GM21526 (cell line): ENCODE measurements at regions not wholly inside any gene's neighbourhood (a gene's known extent, or its start where the extent isn't known, plus 50 kb on each side); places are given as distances from the start of the nearest gene placed in this dataset.
"Not testable (repeated sequence)": the region's sequence is repeated elsewhere in the genome, so short reads cannot be mapped to it uniquely, and the experiment has no call there.

Experiments used
- ATAC-seq: cut with Tn5 transposase; IDR thresholded peaks from one replicate; pipeline ENCODE4 v1.9.1; 2021; ENCODE audit warnings: moderate library complexity; ENCODE audit not compliant: unreplicated experiment, low FRiP score

DNA sequence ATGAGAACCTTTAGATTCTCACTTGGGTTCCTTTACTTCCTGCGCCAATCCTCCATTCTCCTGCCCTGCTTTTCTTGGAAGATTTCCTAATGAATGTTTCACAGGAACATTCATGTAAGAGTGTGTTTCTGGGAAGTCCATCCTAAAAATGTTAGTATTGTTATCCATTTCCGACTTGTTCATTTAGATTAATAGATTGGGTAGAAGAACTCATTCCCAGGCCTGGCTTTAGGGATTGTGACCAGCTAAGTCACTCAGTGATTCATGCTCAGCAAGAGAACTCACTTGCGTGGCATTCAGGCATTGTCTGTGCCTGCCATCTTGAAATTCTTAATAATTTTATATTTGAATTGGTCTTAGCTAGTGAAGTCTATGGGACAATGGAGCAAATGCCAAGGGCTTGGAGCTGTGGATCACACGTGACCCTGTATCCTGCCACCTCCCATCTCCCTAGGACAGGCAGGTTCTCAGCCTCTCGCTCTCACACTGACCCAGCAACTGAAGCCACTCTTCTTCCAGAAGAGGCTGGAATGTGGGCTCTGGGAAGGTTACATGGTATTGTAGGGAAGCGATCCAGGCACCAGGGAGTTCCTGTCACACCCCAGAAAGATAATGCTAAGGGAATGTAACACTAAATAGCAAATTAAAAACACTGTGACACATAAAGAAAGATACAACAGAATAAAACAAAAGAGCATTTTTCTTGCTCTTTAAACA, 562.1 kb downstream of the TMA16 start:
- no peak for ATAC-seq

DNA sequence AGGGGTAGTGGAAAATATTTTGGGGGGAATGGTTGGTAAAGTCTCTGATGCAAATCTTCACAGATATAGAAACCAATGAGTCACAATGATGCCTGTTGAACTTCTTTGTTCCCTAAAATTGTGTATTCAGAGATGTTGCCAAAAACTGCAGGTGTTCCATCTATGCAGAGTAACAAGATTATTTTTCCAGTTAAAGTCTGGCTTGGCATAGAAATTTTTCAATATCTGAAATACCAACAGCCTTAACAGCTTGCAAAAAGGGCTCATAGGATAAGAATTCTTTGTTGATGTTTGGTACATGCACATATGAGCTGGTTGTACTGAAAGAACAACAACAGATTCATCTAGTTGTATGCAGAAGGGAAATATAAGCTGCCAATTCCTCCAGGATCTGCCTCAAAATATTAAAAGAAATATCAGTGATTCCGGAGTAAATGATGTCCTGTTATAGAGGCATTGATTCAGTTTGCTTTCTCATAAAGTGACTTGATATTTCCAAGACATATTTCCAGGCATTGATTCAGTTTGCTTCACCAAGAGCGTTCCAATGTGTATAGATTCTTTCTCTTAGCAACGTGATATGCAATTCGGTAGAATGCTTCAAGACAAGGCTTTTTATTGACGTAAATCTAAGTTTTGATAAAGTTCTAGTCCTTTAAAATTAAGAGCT, 564.4 kb downstream of the TMA16 start:
- ATAC-seq = no peak

DNA sequence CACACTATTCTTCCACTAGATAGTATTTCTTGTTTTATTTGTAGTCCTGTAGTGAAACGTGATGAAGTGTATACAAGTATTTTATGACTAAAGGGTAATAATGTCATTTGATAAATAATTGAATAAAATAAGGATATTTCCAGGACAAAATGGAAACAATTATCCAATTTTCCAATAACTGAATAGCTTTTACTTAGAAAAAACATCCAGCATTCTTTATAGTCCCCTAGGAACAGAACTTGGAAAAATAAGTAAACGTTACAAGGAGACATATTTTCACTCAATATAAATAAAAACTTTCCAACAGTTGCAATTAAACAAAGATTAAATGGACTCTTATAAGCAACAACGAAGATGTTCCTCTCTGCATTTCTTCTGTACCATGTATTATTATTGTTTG, 566.0 kb downstream of the TMA16 start:
- no peak for ATAC-seq

DNA sequence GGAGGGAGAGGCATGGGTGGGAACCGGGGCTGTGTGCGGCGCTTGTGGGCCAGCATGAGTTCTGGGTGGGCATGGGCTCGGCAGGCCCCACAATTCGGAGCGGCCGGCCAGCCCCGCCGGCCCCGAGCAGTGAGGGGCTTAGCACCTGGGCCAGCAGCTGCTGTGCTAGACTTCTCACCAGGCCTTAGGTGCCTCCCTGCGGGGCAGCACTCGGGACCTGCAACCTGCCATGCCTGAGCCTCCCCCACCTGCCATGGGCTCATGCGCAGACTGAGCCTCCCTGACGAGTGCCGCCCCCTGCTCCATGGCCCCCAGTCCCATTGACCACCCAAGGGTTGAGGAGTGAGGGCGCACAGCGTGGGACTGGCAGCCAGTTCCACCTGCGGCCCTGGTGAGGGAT, 573.9 kb downstream of the TMA16 start:
- no peak for ATAC-seq

DNA sequence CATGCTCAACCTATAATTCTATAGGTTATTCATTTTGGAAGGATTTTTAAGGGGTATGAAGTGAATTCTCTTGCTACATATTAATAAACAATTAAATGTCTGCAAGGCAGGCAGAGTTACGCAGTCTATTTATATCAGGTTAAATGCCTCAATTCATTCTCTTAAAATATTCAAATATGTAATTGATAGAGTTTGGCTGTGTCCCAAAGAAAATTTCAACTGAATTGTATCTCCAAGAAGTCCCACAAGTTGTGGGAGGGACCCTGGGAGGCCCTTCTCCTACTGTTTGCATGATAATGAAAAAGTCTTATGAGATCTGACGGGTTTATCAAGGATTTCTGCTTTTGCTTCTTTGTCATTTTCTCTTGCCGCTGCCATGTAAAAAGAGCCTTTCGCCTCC, 576.1 kb downstream of the TMA16 start:
- no peak for ATAC-seq

DNA sequence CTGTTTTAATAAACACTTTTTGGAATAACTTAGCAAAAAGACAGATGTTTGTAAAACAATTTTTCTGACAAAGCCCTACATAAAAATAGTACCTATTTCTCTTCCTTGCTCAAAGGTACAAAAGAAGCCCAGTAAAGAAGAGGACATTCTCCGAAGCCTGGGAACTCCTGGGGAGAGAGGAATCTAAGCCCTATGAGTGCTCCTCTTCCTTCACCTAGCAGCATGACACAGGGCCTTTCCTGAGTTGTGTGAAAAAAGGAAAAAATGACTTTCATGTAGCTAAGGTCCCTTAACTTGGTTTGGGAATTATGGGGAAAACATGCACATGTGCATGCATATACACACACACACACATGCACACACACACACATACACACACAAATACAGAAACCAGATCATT, 586.9 kb downstream of the TMA16 start:
- no peak for ATAC-seq

DNA sequence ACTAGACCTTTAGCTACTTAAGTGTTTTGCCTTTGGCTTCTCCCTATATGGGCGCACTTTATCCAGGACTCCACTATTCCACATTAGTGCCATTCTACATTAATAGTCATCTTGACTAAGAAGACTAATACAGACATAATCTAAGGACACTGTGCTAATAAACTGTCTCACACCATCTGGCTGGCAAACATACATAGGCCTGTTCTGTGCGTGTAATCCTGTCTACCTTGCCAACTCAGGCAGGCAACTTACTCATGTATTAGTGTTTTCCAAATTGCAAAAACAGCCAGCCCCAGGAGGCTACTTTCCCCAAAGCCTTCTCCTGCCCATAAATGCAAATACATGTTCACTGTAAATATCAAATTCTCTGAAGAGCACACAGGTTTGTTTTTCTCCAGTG, 587.3 kb downstream of the TMA16 start:
- ATAC-seq = no peak

DNA sequence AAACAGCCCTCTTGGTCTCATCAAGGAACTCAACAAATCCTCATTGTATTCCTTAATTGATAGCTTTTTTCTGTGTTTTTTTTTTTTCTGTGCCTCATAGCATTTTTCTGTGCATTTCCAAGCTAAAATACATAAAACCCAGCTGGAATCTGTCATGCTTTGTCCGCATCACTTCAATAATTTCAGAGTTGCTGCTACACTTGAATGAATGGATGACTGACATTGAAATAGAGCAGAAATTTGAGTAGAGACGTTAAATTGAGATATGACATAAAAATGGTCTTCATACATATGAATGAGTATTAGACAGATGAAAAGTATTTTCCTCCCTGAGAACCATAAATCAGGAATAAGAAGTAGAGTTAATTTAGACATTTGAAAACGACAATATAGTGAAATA, 593.2 kb downstream of the TMA16 start:
- no peak for ATAC-seq

DNA sequence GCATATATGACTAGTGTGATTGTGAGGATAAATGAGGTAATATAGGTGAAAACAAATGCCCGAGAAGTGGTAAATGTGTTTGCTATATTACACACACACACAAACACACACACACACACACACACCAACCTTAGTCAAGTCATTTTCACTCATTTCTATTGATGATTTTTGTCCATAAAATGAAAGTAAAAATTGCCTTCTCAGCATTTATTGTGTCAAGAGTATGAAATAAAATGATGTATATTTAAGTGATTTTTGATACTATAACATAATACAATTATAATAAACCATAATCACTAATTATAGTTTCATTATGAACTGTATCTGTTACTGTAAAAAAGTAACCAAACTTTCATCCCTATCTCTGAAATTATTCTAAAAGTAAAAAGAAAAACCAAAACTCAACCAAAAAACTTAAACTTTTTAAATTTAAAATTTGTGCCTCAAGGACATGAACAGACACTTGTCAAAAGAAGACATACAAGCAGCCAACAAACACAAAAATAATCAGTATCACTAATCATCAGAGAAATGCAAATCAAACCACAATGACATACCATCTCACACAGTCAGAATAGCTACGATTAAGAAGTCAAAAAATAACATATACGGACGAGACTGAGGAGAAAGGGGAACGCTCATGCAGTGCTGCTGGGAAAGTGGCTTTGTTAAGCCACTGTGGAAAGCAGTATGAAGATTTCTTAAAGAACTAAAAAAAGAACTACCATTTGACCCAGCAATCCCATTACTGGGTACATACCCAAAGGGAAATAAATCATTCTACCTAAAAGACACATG, 601.0 kb downstream of the TMA16 start:
- ATAC-seq = no peak

DNA sequence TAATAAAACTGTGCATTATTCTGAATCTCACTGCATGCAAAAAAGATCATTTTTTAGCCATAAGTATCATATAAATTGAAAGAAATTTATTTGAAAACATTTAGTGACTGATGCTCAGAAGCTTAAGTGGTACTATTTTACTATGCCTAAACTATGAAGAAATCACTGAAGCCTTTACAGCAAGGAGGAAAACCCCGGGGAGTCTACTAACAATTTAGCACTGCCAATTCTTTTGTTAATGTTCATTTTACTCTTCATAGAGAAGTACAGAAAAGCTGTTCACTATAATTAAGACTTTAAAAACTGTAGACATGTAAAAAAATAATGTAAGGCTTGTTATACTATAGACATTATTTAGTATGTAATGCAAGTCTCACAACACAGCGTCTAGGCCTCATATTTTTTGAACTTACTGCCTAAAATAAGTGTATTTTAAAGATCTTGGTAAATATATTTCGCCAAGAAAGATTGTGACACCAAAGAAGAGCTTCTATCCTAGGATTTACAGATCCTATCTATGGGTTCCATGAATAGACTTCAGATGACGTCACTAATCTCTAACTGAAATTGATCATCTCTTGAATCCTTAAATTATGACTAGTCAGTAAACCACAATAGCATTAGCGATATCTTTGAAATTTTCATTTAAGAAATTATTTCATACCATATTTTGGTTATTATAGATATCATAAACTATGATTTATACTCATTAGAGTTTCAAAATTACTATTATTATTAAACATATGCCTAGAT, 602.5 kb downstream of the TMA16 start:
- no peak for ATAC-seq

DNA sequence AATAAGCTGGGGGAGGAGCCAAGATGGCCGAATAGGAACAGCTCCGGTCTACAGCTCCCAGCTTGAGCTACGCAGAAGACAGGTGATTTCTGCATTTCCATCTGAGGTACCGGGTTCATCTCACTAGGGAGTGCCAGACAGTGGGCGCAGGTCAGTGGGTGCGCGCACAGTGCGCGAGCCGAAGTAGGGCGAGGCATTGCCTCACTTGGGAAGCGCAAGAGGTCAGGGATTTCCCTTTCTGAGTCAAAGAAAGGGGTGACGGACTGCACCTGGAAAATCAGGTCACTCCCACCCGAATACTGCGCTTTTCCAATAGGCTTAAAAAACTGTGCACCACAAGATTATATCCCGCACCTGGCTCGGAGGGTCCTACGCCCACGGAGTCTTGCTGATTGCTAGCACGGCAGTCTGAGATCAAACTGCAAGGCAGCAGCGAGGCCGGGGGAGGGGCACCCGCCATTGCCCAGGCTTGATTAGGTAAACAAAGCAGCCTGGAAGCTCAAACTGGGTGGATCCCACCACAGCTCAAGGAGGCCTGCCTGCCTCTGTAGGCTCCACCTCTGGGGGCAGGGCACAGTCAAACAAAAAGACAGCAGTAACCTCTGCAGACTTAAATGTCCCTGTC, 606.4 kb downstream of the TMA16 start:
- not testable (repeated sequence) for ATAC-seq

DNA sequence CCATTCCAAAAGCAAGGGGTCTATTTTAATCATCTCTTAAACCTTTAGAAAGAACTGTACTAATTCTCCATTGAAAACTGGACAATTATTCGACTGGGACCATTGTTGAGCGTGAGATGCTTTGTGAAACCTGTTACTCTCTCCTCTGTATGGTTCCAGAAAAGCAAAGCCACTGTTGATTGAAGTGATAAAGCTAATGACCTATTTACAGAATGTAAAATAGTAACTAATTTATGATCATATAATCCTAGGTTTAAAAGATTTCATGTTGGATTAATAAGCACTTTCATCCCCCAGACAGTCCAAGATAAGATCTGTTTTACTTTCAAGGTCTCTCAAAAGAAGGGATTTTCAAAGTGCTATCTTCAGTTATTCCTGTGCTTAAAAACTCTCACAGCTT, 614.5 kb downstream of the TMA16 start:
- no peak for ATAC-seq

DNA sequence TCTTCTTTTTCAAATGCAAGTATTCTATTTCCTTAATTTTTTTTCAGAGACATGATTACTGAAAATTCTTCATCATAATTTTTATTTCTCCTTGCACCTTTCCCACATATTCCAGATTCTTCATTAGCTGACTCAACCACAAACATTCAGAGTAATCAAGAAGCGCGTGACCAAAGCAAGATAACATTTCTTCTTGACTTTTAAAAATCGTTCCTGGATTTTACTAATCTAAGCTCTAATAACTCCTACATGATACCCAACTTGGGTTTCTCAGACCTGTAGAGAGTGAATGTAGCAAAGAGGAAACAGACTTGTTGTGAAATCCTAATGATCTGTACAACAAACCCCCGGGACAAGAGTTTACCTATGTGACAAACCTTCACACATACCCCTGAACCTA, 615.0 kb downstream of the TMA16 start:
- ATAC-seq = no peak

DNA sequence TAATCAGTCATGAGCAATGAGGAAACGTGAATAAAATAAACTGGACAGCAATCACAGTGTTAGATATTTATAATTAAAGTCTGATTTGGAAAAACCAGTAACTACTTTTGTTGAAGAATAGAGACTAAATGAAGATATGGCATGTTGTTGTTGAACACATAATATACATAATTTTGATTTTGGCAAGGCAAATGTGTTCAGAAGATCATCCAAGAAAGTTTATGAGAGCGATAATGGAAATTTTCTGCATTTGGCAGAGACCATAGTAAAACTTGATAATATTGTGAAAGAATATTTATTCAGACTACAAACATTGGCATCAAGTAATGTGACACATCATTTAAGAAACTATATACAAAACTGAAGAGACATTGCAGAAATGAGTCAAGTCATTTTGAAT, 620.7 kb downstream of the TMA16 start:
- no peak for ATAC-seq

DNA sequence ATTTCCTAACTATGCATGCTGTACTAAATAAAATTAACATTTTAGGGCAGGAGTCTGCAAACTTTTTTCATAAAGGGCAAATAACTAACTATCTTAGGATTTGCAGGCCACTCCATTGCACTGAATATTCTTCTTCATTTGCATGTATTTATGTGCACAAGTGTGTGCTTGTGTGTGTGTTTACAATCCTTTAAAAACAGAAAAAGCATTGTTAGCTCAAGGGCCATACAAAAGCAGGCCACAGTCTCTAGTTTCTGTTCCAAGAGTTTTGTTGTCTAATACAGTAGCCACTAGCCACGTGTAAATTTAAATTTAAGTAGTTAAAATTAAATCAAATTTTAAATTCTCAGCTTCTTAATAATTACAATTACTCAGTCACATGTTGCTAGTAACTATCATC, 621.8 kb downstream of the TMA16 start:
- ATAC-seq = no peak

DNA sequence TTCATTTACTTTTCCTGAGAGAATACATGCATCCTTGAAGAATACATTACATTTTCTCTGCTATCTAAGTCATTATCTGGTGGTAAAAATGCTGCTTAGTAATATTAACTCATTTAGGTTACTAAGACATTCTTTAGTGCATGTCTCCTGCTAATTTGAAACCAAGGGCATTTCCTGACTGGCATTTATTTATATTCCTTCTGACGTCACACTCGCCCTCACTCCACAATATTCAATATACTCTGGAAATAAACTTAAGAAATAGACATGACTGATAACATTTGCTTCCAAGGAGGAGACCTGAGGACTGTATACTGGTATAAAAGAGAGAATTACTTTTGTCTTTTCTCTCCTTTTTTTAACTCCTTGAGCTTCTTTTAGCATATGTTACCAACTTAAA, 619.5 kb upstream of the SMIM31 start:
- no peak for ATAC-seq

DNA sequence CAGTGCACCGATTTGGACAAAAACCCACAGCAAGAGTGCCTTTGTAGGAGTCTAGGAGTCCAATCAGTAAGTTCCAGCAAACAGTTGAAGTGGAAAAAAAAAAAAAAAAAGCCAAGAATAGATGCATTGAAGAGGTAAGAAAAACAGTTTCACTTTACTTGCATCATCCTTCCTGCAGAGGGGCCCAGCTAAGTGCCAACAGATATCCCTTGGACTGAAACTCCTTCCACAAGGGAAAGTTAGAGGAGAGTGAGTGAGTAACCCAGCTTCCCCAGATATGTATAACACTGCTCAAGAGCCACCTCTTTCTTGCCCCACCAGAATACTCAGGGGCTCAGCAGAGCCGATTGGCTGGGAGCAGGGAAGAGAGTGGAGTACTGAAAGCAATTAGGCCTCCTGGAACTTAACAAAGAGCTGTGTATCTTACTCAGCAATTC, 617.7 kb upstream of the SMIM31 start:
- no peak for ATAC-seq

DNA sequence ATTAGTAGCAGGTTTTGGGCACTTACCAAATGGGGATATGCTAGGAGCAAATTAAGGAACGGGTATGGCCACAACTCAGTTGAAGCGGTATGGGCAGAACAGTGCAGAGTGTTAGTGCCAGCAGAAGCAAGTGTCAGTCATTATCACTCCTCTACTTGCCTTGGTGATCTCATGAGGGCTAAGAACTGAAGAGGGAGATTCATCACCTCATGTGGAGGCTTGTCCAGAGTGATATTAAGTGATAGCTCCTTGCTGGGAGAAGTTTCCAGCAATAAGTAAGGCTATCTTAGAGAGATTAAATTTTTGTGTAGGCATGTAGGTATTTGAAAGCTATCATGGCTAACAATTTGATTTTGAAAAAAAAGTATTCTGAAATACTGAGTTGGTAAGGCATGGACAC, 615.4 kb upstream of the SMIM31 start:
- no peak for ATAC-seq

DNA sequence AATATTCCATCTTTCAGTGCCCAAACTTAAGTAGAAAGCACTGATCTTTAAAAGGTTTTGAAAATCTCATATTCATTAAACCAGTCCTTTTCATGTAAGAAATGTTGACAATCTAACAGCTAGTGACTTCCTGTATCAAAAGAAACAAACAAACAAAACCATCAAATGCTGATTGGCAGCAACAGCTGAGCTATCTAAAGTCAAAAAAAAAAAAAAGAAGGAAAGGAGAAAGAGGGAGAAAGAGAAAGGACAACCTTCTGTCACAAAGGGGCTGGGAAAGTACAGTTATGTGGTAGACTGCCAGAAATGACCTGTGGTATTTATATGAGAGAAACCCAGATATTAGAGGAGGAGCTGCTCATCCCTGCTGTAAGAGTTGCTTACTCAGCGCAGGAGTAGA, 614.6 kb upstream of the SMIM31 start:
- ATAC-seq = no peak

DNA sequence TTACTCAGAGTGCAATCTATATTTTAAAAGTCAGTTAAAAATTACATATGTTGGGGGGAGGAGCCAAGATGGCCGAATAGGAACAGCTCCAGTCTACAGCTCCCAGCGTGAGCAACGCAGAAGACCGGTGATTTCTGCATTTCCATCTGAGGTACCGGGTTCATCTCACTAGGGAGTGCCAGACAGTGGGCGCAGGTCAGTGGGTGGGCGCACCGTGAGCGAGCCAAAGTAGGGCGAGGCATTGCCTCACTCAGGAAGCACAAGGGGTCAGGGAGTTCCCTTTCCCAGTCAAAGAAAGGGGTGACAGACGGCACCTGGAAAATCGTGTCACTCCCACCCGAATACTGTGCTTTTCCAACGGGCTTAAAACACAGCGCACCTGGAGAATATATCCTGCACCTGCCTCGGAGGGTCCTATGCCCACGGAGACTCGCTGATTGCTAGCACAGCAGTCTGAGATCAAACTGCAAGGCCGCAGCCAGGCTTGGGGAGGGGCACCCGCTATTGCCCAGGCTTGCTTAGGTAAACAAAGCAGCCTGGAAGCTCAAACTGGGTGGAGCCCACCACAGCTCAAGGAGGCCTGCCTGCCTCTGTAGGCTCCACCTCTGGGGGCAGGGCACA, 612.1 kb upstream of the SMIM31 start:
- ATAC-seq = not testable (repeated sequence)
